ENCODE measurements at regions not wholly inside any gene's neighbourhood (a gene's known extent, or its start where the extent isn't known, plus 50 kb on each side); places are given as distances from the start of the nearest gene placed in this dataset.

DNA sequence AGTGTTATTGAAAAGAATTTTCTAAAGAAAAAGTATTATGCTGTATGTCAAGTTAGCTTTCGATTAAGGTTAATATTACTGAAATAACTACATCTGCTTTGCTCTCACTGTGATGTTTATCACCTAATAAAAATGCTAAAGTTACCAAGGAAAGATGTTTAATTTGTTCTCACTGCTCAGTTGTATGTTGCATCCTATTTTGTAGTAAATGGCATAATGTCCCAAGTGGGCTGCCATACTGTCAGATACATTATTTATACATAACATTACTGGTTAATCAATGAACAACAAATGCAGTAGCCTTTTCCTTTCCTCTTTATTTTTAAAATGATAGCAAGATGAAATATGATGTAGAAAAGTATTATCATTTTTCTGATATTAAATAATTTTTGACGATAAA is 226.3 kb upstream of the DACH1 start:
- TF ChIP-seq, protein P1, sequence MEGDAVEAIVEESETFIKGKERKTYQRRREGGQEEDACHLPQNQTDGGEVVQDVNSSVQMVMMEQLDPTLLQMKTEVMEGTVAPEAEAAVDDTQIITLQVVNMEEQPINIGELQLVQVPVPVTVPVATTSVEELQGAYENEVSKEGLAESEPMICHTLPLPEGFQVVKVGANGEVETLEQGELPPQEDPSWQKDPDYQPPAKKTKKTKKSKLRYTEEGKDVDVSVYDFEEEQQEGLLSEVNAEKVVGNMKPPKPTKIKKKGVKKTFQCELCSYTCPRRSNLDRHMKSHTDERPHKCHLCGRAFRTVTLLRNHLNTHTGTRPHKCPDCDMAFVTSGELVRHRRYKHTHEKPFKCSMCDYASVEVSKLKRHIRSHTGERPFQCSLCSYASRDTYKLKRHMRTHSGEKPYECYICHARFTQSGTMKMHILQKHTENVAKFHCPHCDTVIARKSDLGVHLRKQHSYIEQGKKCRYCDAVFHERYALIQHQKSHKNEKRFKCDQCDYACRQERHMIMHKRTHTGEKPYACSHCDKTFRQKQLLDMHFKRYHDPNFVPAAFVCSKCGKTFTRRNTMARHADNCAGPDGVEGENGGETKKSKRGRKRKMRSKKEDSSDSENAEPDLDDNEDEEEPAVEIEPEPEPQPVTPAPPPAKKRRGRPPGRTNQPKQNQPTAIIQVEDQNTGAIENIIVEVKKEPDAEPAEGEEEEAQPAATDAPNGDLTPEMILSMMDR (IDR thresholded peaks at IDR 0.05; ENCODE audit: poor library complexity, severe bottlenecking) = no peak
- no peak overlapping the region for H3K27ac ChIP-seq (ENCODE audit: poor library complexity, severe bottlenecking)
- no peak overlapping the region for H3K4me3 ChIP-seq (ENCODE audit: severe bottlenecking)
- ATAC-seq (ENCODE audit: low read depth) (no peak), DNase-seq (ENCODE audit: low spot score) (no peak)
- no peaks in the 10 kb centered on the region for H3K27me3 ChIP-seq (ENCODE audit: insufficient read depth, poor library complexity, severe bottlenecking)
- no peaks in the 10 kb centered on the region for H3K9me3 ChIP-seq (ENCODE audit: severe bottlenecking)
- H3K36me3 ChIP-seq (ENCODE audit: low read depth) = no peaks in the 10 kb centered on the region
- H3K4me1 ChIP-seq (ENCODE audit: insufficient read depth, poor library complexity, severe bottlenecking) = peaks cover 5% of the 10 kb centered on the region

DNA sequence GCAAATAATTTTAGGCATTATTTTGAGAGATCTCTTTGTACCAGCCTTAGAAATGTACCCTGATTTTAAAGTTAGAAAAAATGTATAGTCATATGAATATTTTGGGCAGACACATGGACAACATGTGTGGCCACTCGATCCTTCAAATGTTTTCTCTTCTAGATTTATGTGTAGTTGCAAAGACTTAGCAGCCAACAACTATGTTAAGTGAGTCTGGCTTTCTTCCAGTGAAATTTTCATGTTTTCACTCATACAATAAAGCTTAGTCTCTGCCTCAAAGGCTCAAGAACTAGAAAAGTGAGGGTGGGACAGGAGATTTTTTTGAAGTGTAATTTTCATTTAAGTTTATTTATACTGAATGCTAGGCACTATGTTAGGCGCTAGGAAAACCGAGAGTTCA is 207.7 kb upstream of the DACH1 start:
- Histone ChIP-seq H3K27ac (ENCODE audit: poor library complexity, severe bottlenecking) (no peak overlapping the region), H3K4me3 (ENCODE audit: severe bottlenecking) (no peak overlapping the region), H3K36me3 (ENCODE audit: low read depth) (no peaks in the 10 kb centered on the region), H3K9me3 (ENCODE audit: severe bottlenecking) (no peaks in the 10 kb centered on the region), H3K4me1 (ENCODE audit: insufficient read depth, poor library complexity, severe bottlenecking) (no peaks in the 10 kb centered on the region), H3K27me3 (ENCODE audit: insufficient read depth, poor library complexity, severe bottlenecking) (no peaks in the 10 kb centered on the region)
- DNase-seq (ENCODE audit: low spot score) (no peak), ATAC-seq (ENCODE audit: low read depth) (no peak)
- TF ChIP-seq, protein P1 (IDR thresholded peaks at IDR 0.05; ENCODE audit: poor library complexity, severe bottlenecking) = no peak

DNA sequence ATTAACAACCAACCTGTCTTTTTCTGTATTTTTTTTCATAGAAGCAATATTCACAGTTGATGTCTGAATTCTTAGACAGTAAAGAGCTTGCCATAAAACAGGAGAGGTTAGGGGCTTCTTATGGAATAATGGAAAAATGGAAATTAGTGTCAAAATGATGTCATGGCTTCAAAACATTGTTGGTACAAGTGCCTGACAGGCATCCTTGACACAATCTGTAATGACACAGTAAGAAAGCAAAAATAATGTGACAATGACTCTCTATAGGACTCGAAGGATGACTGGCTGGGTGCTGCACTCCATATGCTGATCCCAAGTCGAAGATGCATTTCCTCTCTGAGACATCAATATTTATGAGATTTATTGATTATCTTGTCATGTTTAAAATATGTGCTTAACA is 205.3 kb upstream of the DACH1 start:
- no peaks in the 10 kb centered on the region for H3K27me3 ChIP-seq (ENCODE audit: insufficient read depth, poor library complexity, severe bottlenecking)
- no peaks in the 10 kb centered on the region for H3K4me1 ChIP-seq (ENCODE audit: insufficient read depth, poor library complexity, severe bottlenecking)
- no peak overlapping the region for H3K27ac ChIP-seq (ENCODE audit: poor library complexity, severe bottlenecking)
- no peaks in the 10 kb centered on the region for H3K9me3 ChIP-seq (ENCODE audit: severe bottlenecking)
- DNase-seq (ENCODE audit: low spot score) (no peak), ATAC-seq (ENCODE audit: low read depth) (no peak)
- no peak overlapping the region for H3K4me3 ChIP-seq (ENCODE audit: severe bottlenecking)
- TF ChIP-seq, protein P1 (IDR thresholded peaks at IDR 0.05; ENCODE audit: poor library complexity, severe bottlenecking) = no peak
- no peaks in the 10 kb centered on the region for H3K36me3 ChIP-seq (ENCODE audit: low read depth)

DNA sequence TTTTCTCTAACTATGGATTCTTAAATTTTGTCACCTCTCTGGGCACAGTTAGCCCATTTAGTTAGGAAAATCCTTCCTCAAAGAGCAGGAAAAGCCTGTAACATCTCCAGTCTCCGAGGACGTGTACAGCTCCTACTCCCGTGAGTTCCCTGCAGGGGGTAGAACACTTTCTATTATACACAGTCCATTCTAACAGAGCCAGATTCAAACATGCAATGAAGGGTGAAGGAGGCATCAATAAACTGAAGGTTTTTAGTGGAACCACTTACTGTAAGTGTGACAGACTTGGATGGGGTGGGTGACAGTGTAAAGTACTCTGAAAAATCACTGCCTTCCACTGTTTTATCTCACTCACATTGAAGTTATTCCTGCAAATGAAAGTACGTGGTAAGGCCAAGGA is 204.7 kb upstream of the DACH1 start:
- ATAC-seq (ENCODE audit: low read depth) (no peak), DNase-seq (ENCODE audit: low spot score) (no peak)
- no peak overlapping the region for H3K27ac ChIP-seq (ENCODE audit: poor library complexity, severe bottlenecking)
- no peaks in the 10 kb centered on the region for H3K9me3 ChIP-seq (ENCODE audit: severe bottlenecking)
- no peaks in the 10 kb centered on the region for H3K4me1 ChIP-seq (ENCODE audit: insufficient read depth, poor library complexity, severe bottlenecking)
- no peak overlapping the region for H3K4me3 ChIP-seq (ENCODE audit: severe bottlenecking)
- TF ChIP-seq, protein P1 (IDR thresholded peaks at IDR 0.05; ENCODE audit: poor library complexity, severe bottlenecking) = no peak
- no peaks in the 10 kb centered on the region for H3K36me3 ChIP-seq (ENCODE audit: low read depth)
- no peaks in the 10 kb centered on the region for H3K27me3 ChIP-seq (ENCODE audit: insufficient read depth, poor library complexity, severe bottlenecking)

DNA sequence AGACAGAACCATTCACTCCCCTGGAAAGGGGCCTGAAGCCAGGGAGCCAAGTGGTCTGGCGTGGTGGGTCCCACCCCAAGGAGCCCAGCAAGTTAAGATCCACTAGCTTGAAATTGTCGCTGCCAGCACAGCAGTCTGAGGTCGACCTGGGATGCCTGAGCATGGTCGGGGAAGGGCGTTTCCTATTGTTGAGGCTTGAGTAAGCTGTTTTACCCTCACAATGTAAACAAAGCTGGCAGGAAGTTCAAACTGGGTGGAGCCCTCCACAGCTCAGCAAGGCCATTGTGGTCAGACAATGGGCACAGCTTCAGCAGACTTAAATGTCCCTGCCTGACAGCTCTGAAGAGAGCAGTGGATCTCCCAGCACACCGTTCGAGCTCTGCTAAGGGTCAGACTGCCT is 195.6 kb upstream of the DACH1 start:
- H3K4me3 ChIP-seq (ENCODE audit: severe bottlenecking) = no peak overlapping the region
- ATAC-seq (ENCODE audit: low read depth) = peak; percentile 51; the same call in 1 of the 3 replicates
- DNase-seq (ENCODE audit: low spot score) = no peak
- no peaks in the 10 kb centered on the region for H3K4me1 ChIP-seq (ENCODE audit: insufficient read depth, poor library complexity, severe bottlenecking)
- H3K27ac ChIP-seq (ENCODE audit: poor library complexity, severe bottlenecking) = no peak overlapping the region
- TF ChIP-seq, protein P1 (IDR thresholded peaks at IDR 0.05; ENCODE audit: poor library complexity, severe bottlenecking) = no peak
- no peaks in the 10 kb centered on the region for H3K27me3 ChIP-seq (ENCODE audit: insufficient read depth, poor library complexity, severe bottlenecking)
- no peaks in the 10 kb centered on the region for H3K9me3 ChIP-seq (ENCODE audit: severe bottlenecking)
- no peaks in the 10 kb centered on the region for H3K36me3 ChIP-seq (ENCODE audit: low read depth)
